T-helper 1 cell treated with Interleukin-12 subunit alpha and Interleukin-12 subunit beta and Interleukin-4 antibody, amounts not matched to agents 30 ng/mL and 1 ng/mL, for 36 hours (primary cell): ENCODE measurements at regions not wholly inside any gene's neighbourhood (a gene's known extent, or its start where the extent isn't known, plus 50 kb on each side); places are given as distances from the start of the nearest gene placed in this dataset.

Experiments
- intact Hi-C: fragments of 100-400 bp; cut with micrococcal nuclease; formaldehyde crosslinking; loops from one replicate; pipeline ENCODE4 v1.15.1; 2024

GRCh38 chr4:59983852-59984251 is 1216.3 kb upstream of the ADGRL3 start:
- intact Hi-C loops = loop anchor here (10.0 kb wide), 1 partner anchor 1579 kb away; no protein-coding TSS in a partner anchor

DNA sequence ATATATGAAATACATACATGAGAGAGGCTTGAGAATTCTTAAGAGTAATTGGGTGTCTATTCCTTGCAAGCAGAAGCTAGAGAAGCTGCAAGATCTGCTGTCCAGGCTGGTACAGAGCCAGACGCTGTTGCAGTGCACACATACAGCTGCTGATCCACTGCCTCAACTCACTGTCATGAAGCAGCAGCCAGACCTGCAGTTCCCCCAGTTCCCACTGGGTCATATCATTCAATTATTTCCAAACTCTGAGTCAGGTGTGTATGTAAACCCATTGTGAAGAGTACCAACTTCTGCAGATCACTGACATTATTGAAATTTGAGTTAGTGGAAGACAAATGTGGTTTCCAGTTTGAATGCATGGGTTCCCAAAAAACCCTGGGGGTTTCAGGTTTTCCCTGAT is 1212.8 kb upstream of the ADGRL3 start:
- intact Hi-C loops = loop anchor here (10.0 kb wide), 1 partner anchor 1582 kb away; no protein-coding TSS in a partner anchor

DNA sequence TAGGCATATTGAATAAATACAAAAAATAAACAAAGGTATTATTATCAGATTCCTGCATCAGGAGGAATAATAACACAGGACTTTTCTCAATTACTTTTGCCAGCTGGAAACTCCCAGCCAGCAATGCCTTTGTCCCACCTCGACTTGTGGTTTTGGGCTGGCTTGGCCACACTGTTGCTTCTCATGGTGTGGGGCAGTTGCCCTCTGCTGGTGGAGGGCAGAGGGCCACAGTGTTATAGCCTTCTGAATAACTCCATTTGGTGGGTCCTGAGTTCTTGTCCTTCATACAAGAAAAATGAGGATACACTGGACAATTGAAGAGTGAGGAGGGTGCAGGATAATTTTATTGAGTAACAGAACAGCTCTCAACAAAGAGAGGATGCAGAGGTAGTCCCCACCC is 1206.0 kb upstream of the ADGRL3 start:
- intact Hi-C loops = no loop called here

GRCh38 chr4:60002603-60003337 is 1197.4 kb upstream of the ADGRL3 start:
- intact Hi-C loops = no loop called here

DNA sequence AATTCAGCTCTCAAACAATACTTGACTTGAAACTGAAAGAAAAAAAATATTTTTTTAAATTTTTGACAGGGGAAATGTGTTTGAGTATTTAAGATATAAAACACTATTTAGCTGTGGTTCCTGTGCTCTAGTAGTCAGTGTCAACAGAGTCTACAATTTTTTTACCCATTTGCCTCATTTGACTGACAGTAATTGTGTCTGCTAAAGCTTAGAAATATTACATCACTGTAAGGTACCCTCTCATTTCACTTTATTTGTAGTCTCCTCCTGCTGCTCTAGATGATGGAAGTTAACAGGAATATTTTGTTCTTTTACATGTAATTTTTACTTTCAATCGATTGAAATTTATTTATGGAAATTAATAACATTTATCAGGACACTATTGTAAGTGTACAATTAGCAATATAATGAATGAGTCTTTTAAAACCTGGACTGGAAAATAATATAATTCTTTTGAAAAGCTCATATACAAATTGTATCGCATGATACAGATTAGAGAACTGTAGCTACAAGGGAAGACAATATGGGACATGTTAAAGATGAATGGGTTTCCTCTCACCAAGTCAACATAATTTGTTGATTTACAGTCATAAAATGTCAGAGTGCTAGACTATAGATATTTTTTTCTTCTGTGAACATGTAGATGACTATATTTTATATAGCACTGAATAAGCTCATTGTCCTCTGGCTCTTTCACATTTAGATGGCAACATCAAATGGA is 1186.5 kb upstream of the ADGRL3 start:
- intact Hi-C loops = no loop called here

DNA sequence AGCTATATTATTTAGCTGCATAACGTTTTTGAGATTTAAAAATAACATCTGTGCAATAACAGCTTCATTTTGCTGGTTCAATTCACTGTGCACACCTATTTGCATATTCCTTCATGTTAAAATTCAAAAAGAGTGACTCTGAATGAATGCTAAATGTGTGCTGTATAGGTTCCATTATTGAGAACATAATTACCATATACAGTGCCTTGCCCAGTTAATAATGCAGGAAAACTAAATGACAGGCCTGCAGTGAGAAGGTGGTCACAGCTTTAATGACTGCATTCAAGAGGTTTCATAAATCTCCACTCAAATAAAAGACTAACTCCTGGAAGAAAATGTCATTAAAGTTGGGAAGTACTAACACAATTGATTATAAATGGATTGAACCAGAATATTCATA is 1183.2 kb upstream of the ADGRL3 start:
- intact Hi-C loops = no loop called here

DNA sequence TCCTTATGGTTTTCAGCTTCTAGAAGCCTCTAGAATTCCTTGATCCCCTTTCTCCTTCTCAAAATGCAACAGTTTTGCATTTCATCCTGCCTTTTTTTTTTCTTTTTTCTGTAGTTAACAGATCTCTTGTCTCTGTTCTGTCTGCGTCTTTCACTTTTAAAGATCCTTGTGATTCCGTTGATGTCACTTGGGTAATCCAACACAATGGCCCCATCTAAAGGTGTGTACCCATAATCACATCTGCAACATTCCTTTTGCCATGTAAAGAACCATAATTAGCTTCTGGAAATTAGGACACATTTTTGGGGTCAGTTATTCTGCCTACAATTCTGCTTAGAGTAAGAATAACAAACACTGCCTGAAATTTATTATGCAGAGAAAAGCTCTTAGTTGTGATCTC is 1180.9 kb upstream of the ADGRL3 start:
- intact Hi-C loops = no loop called here

DNA sequence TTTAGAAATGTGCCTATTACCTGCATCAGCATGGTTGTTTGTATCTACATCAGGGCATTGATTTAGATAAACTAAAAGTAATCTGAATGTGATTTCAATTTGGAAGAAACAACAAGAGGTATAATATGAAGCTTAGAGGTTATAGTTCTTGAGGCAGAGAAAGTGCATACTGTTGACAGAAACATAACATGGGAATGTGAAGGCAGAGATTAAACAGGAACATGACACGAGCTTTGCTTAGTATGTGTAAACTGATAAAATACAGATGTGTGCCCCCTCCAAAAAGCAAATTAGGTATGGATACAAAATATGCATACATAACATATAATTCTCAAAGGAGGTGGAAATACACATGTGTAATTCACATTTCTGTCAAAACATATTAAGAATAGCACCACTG is 1180.2 kb upstream of the ADGRL3 start:
- intact Hi-C loops = no loop called here

- intact Hi-C loops = no loop called here
Measured at GRCh38 chr4:60020389-60020788, 1179.7 kb upstream of the ADGRL3 start.

- intact Hi-C loops = no loop called here
Measured at GRCh38 chr4:60033826-60034225, 1166.3 kb upstream of the ADGRL3 start.

DNA sequence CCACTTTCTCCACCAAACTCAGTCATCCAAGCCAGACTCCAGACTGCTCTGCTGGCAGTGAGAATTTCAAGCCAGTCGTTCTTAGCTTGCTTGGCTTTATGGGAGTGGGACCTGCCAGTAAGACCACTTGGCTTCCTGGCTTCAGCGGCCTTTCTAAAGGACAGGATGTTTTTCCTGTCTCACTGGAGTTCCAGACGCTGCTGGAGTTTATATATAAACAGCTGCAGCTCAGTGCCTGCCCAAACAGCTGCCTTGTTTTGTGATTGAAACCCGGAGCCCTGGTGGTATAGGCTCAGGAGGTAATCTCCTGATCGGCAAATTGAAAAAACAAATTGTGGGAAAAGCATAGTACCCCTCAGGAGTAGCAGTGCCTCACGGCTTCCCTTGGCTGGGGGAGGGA is 1165.8 kb upstream of the ADGRL3 start:
- intact Hi-C loops = no loop called here

DNA sequence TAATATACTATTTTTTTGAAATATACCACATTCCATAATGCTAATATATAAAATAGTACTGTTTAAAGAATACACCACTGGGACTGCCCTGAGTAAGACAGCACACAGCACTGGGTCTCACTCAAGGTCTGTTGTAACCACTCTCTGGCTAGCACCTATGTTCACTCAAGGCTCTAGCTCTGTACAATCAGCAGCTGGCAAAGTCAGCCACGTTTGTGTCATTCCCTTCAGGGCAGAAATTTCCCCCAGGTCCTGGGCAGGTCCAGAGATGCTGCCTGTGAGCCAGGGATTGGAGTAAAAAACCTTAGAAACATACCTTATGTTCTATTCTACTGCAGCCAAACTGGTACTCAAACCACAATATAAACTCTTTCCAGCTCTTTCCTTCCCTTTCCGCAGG is 1160.2 kb upstream of the ADGRL3 start:
- intact Hi-C loops = no loop called here

DNA sequence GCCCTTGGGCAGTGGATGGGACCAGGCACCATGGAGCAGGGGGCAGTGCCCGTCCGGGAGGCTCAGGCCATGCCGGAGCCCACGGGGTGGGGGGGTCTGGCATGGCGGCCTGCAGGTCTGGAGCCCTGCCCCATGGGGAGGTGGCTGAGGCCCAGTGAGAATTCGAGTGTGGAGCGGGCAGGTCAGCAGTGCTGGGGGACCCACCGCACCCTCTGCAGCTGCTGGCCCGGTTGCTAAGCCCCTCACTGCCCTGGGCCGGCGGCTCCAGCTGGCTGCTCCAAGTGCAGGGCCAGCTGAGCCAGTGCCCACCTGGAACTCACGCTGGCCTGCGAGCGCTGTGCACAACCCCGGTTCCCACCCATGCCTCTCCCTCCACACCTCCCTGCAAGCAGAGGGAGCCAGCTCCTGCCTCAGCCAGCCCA is 1157.9 kb upstream of the ADGRL3 start:
- intact Hi-C loops = no loop called here

- intact Hi-C loops = no loop called here
Measured at GRCh38 chr4:60042941-60043340, 1157.2 kb upstream of the ADGRL3 start.

DNA sequence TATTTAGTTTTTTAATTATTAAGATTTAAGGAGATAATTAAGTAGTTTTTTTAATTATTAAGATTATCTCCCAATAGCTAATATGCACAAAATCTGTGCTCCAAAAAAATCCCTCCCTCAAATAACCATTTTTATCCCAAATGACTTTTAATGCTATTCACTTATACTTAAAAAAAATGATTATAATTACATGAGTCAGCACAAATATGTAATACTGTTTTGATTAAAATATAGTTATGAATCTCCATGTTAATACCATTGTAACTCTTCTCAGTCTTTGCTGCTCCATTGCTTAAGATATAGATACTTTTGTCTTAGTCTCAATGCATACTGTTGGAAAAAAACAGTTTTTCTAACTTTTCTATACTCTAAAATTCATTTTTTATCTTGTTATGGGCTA is 1121.1 kb upstream of the ADGRL3 start:
- intact Hi-C loops = no loop called here

DNA sequence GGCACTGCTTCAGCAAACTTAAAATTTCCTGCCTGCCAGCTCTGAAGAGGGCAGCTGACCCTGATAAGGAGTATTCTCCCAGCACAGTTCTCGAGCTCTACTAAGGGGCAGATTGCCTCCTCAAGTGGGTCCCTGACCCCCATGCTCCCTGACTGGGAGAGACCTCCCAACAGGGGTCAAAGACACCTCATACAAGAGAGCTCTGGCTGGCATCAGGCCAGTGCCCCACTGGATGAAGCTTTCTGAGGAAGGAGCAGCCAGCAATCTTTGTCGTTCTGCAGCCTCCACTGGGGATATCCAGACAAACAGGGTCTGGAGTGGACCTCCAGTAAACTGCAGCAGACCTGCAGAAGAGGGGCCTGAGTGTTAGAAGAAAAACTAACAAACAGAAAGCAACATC is 1118.3 kb upstream of the ADGRL3 start:
- intact Hi-C loops = no loop called here

- intact Hi-C loops = no loop called here
Measured at GRCh38 chr4:60088807-60089486, 1111.2 kb upstream of the ADGRL3 start.

DNA sequence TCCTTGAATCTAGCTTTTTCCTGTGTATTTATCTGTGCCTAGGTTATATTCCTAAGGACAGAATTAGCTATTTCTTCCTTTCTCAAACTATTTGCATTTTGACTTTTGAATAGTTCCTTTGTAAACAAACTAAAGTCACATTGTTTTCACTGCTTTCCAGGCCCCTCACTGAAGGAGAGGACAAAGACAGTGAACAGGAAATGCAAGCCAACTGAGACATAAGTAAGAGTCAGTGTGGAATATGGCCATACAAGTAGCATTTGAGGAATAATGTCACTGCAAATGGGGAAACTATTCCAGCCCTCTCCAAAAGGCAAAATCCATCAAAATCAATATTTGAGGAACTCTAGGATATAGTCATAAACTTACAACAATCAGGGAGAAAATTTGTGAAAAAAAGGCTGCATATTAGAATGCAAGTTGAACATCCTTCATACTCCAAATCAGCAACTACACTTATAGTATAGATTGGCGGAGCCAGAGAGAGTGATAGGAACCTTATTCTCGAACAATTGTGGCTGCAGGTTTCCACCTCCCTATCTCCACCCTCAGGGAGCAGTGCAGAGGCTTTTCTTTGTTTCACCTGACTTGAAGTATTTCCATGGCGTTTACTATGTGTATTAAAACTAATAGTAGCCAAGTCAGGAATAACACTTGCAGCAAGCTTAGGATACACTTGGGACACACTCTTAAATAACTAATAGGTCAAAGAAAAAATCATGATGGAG is 1110.4 kb upstream of the ADGRL3 start:
- intact Hi-C loops = no loop called here

GRCh38 chr4:60096676-60097075 is 1103.5 kb upstream of the ADGRL3 start:
- intact Hi-C loops = no loop called here

DNA sequence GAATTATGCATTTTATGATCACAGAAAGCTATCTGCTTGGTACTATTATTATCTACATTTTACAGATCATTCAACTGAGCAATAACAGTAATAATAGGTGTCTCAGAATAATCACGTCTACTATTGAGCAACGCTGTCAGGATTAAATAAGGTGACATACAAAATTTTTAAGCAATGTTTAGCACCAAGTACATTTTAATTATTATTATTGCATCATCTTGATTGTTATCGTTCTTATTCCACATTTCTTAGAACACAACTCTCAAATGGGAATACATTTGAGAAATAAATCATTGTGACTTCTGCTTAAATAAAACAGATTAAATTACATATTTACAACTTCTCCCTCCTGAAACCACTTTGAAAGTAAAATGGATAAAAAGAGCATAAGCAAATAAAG is 1083.5 kb upstream of the ADGRL3 start:
- intact Hi-C loops = no loop called here

GRCh38 chr4:60117726-60118323 is 1082.3 kb upstream of the ADGRL3 start:
- intact Hi-C loops = no loop called here
